Uterus (tissue), 3 donors: ENCODE measurements at regions not wholly inside any gene's neighbourhood (a gene's known extent, or its start where the extent isn't known, plus 50 kb on each side); places are given as distances from the start of the nearest gene placed in this dataset.

Experiments used
- DNase-seq, 2 donors: peaks; one replicate each; pipeline ENCODE4 v3.0.0-alpha.2; 2019 to 2020
- H3K27ac ChIP-seq, 2 donors: fragments of 200-600 bp; sonication (generic); 1 replicate in 1 of 2; 2 replicates in 1 of 2; pipeline ENCODE4 v1.5.1; 2016 to 2018
- H3K27me3 ChIP-seq, 2 donors: fragments of 200-600 bp; sonication (generic); one replicate each; pipeline ENCODE4 v1.5.1; 2018 to 2019; ENCODE audit warnings: control low read depth in 1 of 2
- H3K36me3 ChIP-seq, 2 donors: fragments of 200-600 bp; sonication (generic); one replicate each; pipeline ENCODE4 v1.5.1; 2019; ENCODE audit warnings: control low read depth in 1 of 2
- H3K4me1 ChIP-seq, 2 donors: fragments of 200-600 bp; sonication (generic); one replicate each; pipeline ENCODE4 v1.5.1; 2018 to 2019; ENCODE audit warnings: control low read depth in 1 of 2
- H3K4me3 ChIP-seq, 2 donors: fragments of 200-600 bp; sonication (generic); 1 replicate in 1 of 2; 2 replicates in 1 of 2; pipeline ENCODE4 v1.5.1; 2018 to 2019; ENCODE audit warnings: mild to moderate bottlenecking in 1 of 2
- H3K9me3 ChIP-seq, 2 donors: fragments of 200-600 bp; sonication (generic); one replicate each; pipeline ENCODE4 v1.5.1; 2019; ENCODE audit warnings: control low read depth in 1 of 2
- CTCF ChIP-seq, 4 experiments: fragments of 200-600 bp in 2 of 4; fragments of 450-650 bp in 2 of 4; sonication (generic) in 2 of 4; IDR thresholded peaks; one replicate each; pipeline ENCODE4 v1.5.1; 2016 to 2019; ENCODE audit warnings: antibody characterized with exemption in 4 of 4, mild to moderate bottlenecking in 2 of 4, moderate library complexity in 1 of 4
- POLR2A ChIP-seq, 2 donors: fragments of 450-650 bp; IDR thresholded peaks; one replicate each; pipeline ENCODE4 v1.6.1; 2016; ENCODE audit warnings: antibody characterized with exemption in 2 of 2, mild to moderate bottlenecking in 1 of 2, moderate library complexity in 1 of 2
- intact Hi-C: fragments of 100-400 bp; cut with DNase I; formaldehyde crosslinking; loops from one replicate; pipeline ENCODE4 v1.15.1; 2023; ENCODE audit warnings: low total_unique reads
- donor health status: DM: yes; HTN: yes; CAD: no.

DNA sequence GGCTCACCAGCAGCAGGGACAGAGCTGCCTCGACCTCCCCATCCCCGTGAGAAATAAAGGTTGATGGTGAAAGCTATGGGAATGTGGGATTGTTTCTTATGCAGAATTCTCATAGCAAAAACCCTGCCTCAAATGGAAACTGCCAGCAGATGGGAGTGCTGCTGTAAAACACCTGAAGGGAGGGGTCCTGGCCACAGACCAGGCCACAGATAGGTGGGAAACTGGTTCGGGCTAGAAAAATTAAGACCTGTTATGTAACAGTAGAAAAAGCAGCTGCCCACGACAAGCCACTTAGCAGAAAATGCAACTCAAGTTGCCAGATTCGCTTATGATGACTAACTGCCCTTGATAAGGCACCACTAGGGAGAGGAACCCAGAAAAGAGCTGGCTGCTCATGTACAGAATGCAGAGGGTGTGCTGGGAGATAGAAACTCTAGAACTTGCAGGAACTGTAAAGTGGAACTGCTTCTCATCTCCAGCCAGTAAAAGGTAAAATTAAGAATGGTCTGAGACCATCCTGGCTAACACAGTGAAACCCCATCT, 114.5 kb upstream of the SALL3 start:
- Histone ChIP-seq H3K36me3 (no peaks in the 10 kb centered on the region), H3K4me3 (no peak overlapping the region), H3K27me3 (no peaks in the 10 kb centered on the region), H3K4me1 (no peaks in the 10 kb centered on the region), H3K27ac (no peak overlapping the region), H3K9me3 (no peaks in the 10 kb centered on the region)
- intact Hi-C loops: no loop called here
- TF ChIP-seq CTCF (IDR thresholded peaks at IDR 0.05) (no peak), POLR2A (IDR thresholded peaks at IDR 0.05) (no peak)
- DNase-seq: no peak

DNA sequence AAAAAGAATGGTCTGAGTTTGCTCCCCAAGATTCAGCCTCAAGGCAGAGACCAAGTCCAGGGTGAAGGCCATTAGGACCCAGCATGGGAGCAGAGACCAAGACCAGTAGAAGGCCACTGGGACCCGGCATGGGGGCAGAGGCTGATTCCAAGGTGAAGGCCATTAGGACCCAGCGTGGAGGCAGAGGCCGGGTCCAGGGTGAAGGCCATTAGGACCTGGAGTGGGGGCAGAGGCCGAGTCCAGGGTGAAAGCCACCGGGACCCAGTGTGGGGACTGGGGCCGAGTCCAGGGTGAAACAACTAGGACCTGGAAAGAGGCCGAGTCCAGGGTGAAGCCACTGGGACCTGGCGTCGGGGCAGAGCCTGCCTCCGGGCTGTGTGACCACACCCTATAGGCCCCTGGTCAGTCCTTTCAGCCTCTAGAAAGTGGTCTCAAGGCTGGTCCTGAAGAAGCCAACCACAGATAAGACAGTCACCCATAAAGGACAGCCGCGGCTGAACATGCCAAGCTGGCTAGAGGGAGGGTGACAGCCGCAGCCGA, 113.8 kb upstream of the SALL3 start:
- intact Hi-C loops: no loop called here
- Histone ChIP-seq H3K27ac (no peak overlapping the region), H3K36me3 (no peaks in the 10 kb centered on the region)

GRCh38 chr18:78867131-78867530, 112.5 kb upstream of the SALL3 start:
- DNase-seq: no peak
- H3K4me3 ChIP-seq: no peak overlapping the region
- no peaks in the 10 kb centered on the region for H3K36me3 ChIP-seq
- no peaks in the 10 kb centered on the region for H3K9me3 ChIP-seq
- H3K27me3 ChIP-seq: no peaks in the 10 kb centered on the region
- TF ChIP-seq CTCF (IDR thresholded peaks at IDR 0.05) (no peak), POLR2A (IDR thresholded peaks at IDR 0.05) (no peak)
- no peaks in the 10 kb centered on the region for H3K4me1 ChIP-seq
- no peak overlapping the region for H3K27ac ChIP-seq
- intact Hi-C loops: no loop called here

More for the DNA sequence above, 113.8 kb upstream of the SALL3 start:
- no peak for TF ChIP-seq POLR2A (IDR thresholded peaks at IDR 0.05)
- no peaks in the 10 kb centered on the region for H3K4me1 ChIP-seq
- no peaks in the 10 kb centered on the region for H3K27me3 ChIP-seq
- no peak for DNase-seq
- H3K9me3 ChIP-seq: no peaks in the 10 kb centered on the region
- no peak overlapping the region for H3K4me3 ChIP-seq

GRCh38 chr18:78868330-78869316, 111.0 kb upstream of the SALL3 start:
- no peak for DNase-seq
- intact Hi-C loops: no loop called here
- Histone ChIP-seq H3K4me3 (no peak overlapping the region), H3K4me1 (no peaks in the 10 kb centered on the region), H3K9me3 (no peaks in the 10 kb centered on the region), H3K27me3 (no peaks in the 10 kb centered on the region), H3K27ac (no peak overlapping the region), H3K36me3 (no peaks in the 10 kb centered on the region)
- TF ChIP-seq CTCF (IDR thresholded peaks at IDR 0.05) (no peak), POLR2A (IDR thresholded peaks at IDR 0.05) (no peak)

DNA sequence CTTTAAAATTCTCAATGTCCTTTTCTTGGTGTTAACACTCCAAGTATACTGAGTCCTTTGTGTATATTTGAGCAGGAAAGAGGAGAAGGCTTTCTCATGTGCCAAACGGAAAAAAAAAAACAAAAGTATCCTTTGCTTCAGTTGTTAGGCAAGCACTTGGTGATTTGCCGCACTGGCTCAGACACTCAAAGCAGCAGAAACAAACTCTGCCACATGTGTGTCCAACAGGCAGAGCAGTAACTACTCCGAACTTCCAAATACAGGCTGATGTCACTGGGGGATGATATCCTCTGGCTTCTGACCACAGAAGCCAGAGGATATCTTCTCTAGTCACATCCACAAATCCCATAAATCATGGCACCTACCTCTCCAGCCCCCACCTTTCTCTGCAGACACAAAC, 108.0 kb upstream of the SALL3 start:
- TF ChIP-seq CTCF (IDR thresholded peaks at IDR 0.05) (no peak), POLR2A (IDR thresholded peaks at IDR 0.05) (no peak)
- no peak for DNase-seq
- no peaks in the 10 kb centered on the region for H3K9me3 ChIP-seq

More for the DNA sequence above, 108.0 kb upstream of the SALL3 start:
- no peak overlapping the region for H3K27ac ChIP-seq
- intact Hi-C loops: no loop called here
- H3K4me1 ChIP-seq: no peaks in the 10 kb centered on the region
- H3K4me3 ChIP-seq: no peak overlapping the region
- no peaks in the 10 kb centered on the region for H3K36me3 ChIP-seq
- H3K27me3 ChIP-seq: no peaks in the 10 kb centered on the region
